HG03457 (cell line): ENCODE measurements at regions not wholly inside any gene's neighbourhood (a gene's known extent, or its start where the extent isn't known, plus 50 kb on each side); places are given as distances from the start of the nearest gene placed in this dataset.

Experiments
- ATAC-seq: cut with Tn5 transposase; IDR thresholded peaks from one replicate; pipeline ENCODE4 v1.9.1; 2021; ENCODE audit warnings: moderate number of reproducible peaks; ENCODE audit not compliant: unreplicated experiment

GRCh38 chr2:76584474-76584873, 873.8 kb upstream of the GCFC2 start:
- ATAC-seq: no peak

- no peak for ATAC-seq
Observed at GRCh38 chr2:76579911-76580310, 869.2 kb upstream of the GCFC2 start.

- ATAC-seq: no peak
Observed at GRCh38 chr2:76572981-76573380, 862.3 kb upstream of the GCFC2 start.

GRCh38 chr2:76569819-76570218, 859.1 kb upstream of the GCFC2 start:
- no peak for ATAC-seq

- no peak for ATAC-seq
Observed at GRCh38 chr2:76567478-76567877, 856.8 kb upstream of the GCFC2 start.

- ATAC-seq: no peak
Observed at GRCh38 chr2:76564734-76565133, 854.0 kb upstream of the GCFC2 start.

GRCh38 chr2:76563730-76564129, 853.0 kb upstream of the GCFC2 start:
- no peak for ATAC-seq

GRCh38 chr2:76558157-76558556, 847.4 kb upstream of the GCFC2 start:
- ATAC-seq: no peak

- no peak for ATAC-seq
Observed at GRCh38 chr2:76556018-76556417, 845.3 kb upstream of the GCFC2 start.

- ATAC-seq: no peak
Observed at GRCh38 chr2:76546207-76546606, 835.5 kb upstream of the GCFC2 start.

- ATAC-seq: no peak
Observed at GRCh38 chr2:76544901-76545300, 834.2 kb upstream of the GCFC2 start.

GRCh38 chr2:76517574-76517909, 806.8 kb upstream of the GCFC2 start:
- no peak for ATAC-seq

GRCh38 chr2:76516861-76517573, 806.3 kb upstream of the GCFC2 start:
- ATAC-seq: no peak

GRCh38 chr2:76512201-76512820, 801.6 kb upstream of the GCFC2 start:
- ATAC-seq: no peak

- ATAC-seq: no peak
Observed at GRCh38 chr2:76506538-76506937, 795.8 kb upstream of the GCFC2 start.

GRCh38 chr2:76501641-76502040, 790.9 kb upstream of the GCFC2 start:
- no peak for ATAC-seq

GRCh38 chr2:76498360-76498759, 787.6 kb upstream of the GCFC2 start:
- no peak for ATAC-seq

- no peak for ATAC-seq
Observed at GRCh38 chr2:76491503-76491902, 780.8 kb upstream of the GCFC2 start.

GRCh38 chr2:76478266-76479035, 767.7 kb upstream of the GCFC2 start:
- no peak for ATAC-seq

GRCh38 chr2:76472946-76473345, 762.2 kb upstream of the GCFC2 start:
- no peak for ATAC-seq

- no peak for ATAC-seq
Observed at GRCh38 chr2:76469066-76469465, 758.4 kb upstream of the GCFC2 start.

- no peak for ATAC-seq
Observed at GRCh38 chr2:76467326-76467725, 756.6 kb upstream of the GCFC2 start.
